ENCODE measurements at regions not wholly inside any gene's neighbourhood (a gene's known extent, or its start where the extent isn't known, plus 50 kb on each side); places are given as distances from the start of the nearest gene placed in this dataset.

- no peak for FAIRE-seq
These were observed 296.9 kb upstream of the RND3 start for GRCh38 chr2:150784389-150784788.

GRCh38 chr2:150783896-150784295 lies 296.4 kb upstream of the RND3 start:
- dilution Hi-C loops (cut with MboI; ENCODE audit: extremely low pct_ligation_motif_present, low sequenced_read_pairs), result no loop called here
- H3K79me2 ChIP-seq (ENCODE audit: control insufficient read depth, insufficient read depth, low read length), result no peaks in the 10 kb centered on the region
- no peaks in the 10 kb centered on the region for H3K27me3 ChIP-seq (ENCODE audit: control insufficient read depth in 2 of 2, insufficient read depth in 2 of 2, low read length in 2 of 2)
- no TSS peak for BruUV-seq (replicated peaks)
- FAIRE-seq (no peak), DNase-seq (ENCODE audit: low read depth, low spot score) (no peak)
- H2AFZ ChIP-seq (ENCODE audit: low read depth, low read length), result no peak overlapping the region
- no peak overlapping the region for H3K4me3 ChIP-seq (replicated peaks in 1 of 3; ENCODE audit: insufficient read depth in 1 of 3, low read depth in 1 of 3, low read length in 3 of 3)
- no peak for TF ChIP-seq CTCF (IDR thresholded peaks at IDR 0.05; ENCODE audit: extremely low read depth in 1 of 2, insufficient read depth in 1 of 2, low read depth in 1 of 2, low read length in 2 of 2)
- no peak for TF ChIP-seq POLR2AphosphoS5 (IDR thresholded peaks at IDR 0.05; ENCODE audit: insufficient read depth, low read depth, low read length)
- TF ChIP-seq EZH2 (IDR thresholded peaks at IDR 0.05; ENCODE audit: borderline replicate concordance, low read depth, low read length, severe bottlenecking), result no peak
- TF ChIP-seq MYC (IDR thresholded peaks at IDR 0.05; ENCODE audit: low read depth, low read length), result no peak
- TF ChIP-seq GATA2 (IDR thresholded peaks at IDR 0.05; ENCODE audit: insufficient read depth, insufficient read length, low read depth, low read length), result no peak
- TF ChIP-seq POLR2A (IDR thresholded peaks at IDR 0.05; ENCODE audit: low read depth, low read length), result no peak
- no peaks in the 10 kb centered on the region for H3K9me1 ChIP-seq (replicated peaks; ENCODE audit: control insufficient read depth, extremely low read depth, insufficient read depth, low read length)
- no peak overlapping the region for H3K4me2 ChIP-seq (ENCODE audit: insufficient read depth, low read length)
- H3K4me1 ChIP-seq (ENCODE audit: control insufficient read depth, extremely low read depth, insufficient read depth, low read length), result peaks cover 6% of the 10 kb centered on the region
- intact Hi-C loops (cut with micrococcal nuclease), result no loop called here
- POLR2A ChIA-PET, result no interaction called here
- no peak overlapping the region for H3K9ac ChIP-seq (replicated peaks; ENCODE audit: extremely low read depth, insufficient read depth, low read length)
- H3K27ac ChIP-seq (ENCODE audit: insufficient read depth, low read depth, low read length), result no peak overlapping the region
- CTCF ChIA-PET, result no interaction called here
- no peaks in the 10 kb centered on the region for H3K36me3 ChIP-seq (ENCODE audit: control insufficient read depth in 2 of 2, extremely low read depth in 1 of 2, insufficient read depth in 2 of 2, low read length in 2 of 2)
- H3K9me3 ChIP-seq (replicated peaks; ENCODE audit: control insufficient read depth, insufficient read depth, low read length), result no peaks in the 10 kb centered on the region
- no peaks in the 10 kb centered on the region for H4K20me1 ChIP-seq (replicated peaks; ENCODE audit: control insufficient read depth, extremely low read depth, insufficient read depth, low read length)

More at GRCh38 chr2:150784389-150784788, 296.9 kb upstream of the RND3 start:
- ChIA-PET POLR2A (no interaction called here), CTCF (no interaction called here)
- H3K9me1 ChIP-seq (replicated peaks; ENCODE audit: control insufficient read depth, extremely low read depth, insufficient read depth, low read length), result no peaks in the 10 kb centered on the region
- H3K4me2 ChIP-seq (ENCODE audit: insufficient read depth, low read length), result no peak overlapping the region
- H3K4me1 ChIP-seq (ENCODE audit: control insufficient read depth, extremely low read depth, insufficient read depth, low read length), result peaks cover under 1% of the 10 kb centered on the region
- DNase-seq (ENCODE audit: low read depth, low spot score), result no peak
- H2AFZ ChIP-seq (ENCODE audit: low read depth, low read length), result no peak overlapping the region
- no peak overlapping the region for H3K4me3 ChIP-seq (replicated peaks in 1 of 3; ENCODE audit: insufficient read depth in 1 of 3, low read depth in 1 of 3, low read length in 3 of 3)
- intact Hi-C loops (cut with micrococcal nuclease) (no loop called here), dilution Hi-C loops (cut with MboI; ENCODE audit: extremely low pct_ligation_motif_present, low sequenced_read_pairs) (no loop called here)
- H3K79me2 ChIP-seq (ENCODE audit: control insufficient read depth, insufficient read depth, low read length), result no peaks in the 10 kb centered on the region
- TF ChIP-seq EZH2 (IDR thresholded peaks at IDR 0.05; ENCODE audit: borderline replicate concordance, low read depth, low read length, severe bottlenecking) (no peak), GATA2 (IDR thresholded peaks at IDR 0.05; ENCODE audit: insufficient read depth, insufficient read length, low read depth, low read length) (no peak), MYC (IDR thresholded peaks at IDR 0.05; ENCODE audit: low read depth, low read length) (no peak), JUN (IDR thresholded peaks at IDR 0.05; ENCODE audit: borderline replicate concordance, insufficient read depth, insufficient read length, low read depth) (no peak)
- H3K27ac ChIP-seq (ENCODE audit: insufficient read depth, low read depth, low read length), result no peak overlapping the region
- no peak overlapping the region for H3K9ac ChIP-seq (replicated peaks; ENCODE audit: extremely low read depth, insufficient read depth, low read length)
- no TSS peak for BruUV-seq (replicated peaks)
- H3K9me3 ChIP-seq (replicated peaks; ENCODE audit: control insufficient read depth, insufficient read depth, low read length), result no peaks in the 10 kb centered on the region
- H3K36me3 ChIP-seq (ENCODE audit: control insufficient read depth in 2 of 2, extremely low read depth in 1 of 2, insufficient read depth in 2 of 2, low read length in 2 of 2), result no peaks in the 10 kb centered on the region
- H4K20me1 ChIP-seq (replicated peaks; ENCODE audit: control insufficient read depth, extremely low read depth, insufficient read depth, low read length), result no peaks in the 10 kb centered on the region
- no peaks in the 10 kb centered on the region for H3K27me3 ChIP-seq (ENCODE audit: control insufficient read depth in 2 of 2, insufficient read depth in 2 of 2, low read length in 2 of 2)

Data from endothelial cell of umbilical vein (primary cell).